ENCODE measurements at regions not wholly inside any gene's neighbourhood (a gene's known extent, or its start where the extent isn't known, plus 50 kb on each side); places are given as distances from the start of the nearest gene placed in this dataset.

DNA sequence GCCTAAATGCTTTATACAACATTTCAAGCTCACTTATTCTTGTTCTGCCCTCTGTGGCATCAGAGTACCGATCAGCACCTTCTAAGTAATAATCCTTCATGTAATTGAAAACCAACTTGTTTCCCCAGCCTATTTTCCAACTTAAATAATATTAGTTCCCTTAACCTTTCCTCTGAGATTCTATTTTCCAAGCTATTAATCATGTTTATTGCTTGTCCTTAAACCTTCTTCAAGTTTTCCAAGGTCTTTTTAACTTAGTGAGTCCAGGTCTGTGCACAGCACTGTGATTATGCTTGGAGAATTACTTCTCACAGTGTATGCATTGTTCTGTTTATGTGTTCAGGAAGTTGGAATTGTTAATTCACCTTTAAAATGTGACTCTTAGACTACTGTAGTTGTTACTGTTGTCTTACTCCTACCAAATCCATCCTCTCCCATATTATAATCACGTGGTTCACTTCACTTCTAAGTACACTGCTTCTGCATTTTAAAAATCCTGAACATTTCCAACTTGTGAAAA lies 1039.3 kb upstream of the FOXG1 start:
- TF ChIP-seq, protein P1, sequence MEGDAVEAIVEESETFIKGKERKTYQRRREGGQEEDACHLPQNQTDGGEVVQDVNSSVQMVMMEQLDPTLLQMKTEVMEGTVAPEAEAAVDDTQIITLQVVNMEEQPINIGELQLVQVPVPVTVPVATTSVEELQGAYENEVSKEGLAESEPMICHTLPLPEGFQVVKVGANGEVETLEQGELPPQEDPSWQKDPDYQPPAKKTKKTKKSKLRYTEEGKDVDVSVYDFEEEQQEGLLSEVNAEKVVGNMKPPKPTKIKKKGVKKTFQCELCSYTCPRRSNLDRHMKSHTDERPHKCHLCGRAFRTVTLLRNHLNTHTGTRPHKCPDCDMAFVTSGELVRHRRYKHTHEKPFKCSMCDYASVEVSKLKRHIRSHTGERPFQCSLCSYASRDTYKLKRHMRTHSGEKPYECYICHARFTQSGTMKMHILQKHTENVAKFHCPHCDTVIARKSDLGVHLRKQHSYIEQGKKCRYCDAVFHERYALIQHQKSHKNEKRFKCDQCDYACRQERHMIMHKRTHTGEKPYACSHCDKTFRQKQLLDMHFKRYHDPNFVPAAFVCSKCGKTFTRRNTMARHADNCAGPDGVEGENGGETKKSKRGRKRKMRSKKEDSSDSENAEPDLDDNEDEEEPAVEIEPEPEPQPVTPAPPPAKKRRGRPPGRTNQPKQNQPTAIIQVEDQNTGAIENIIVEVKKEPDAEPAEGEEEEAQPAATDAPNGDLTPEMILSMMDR (optimal IDR thresholded peaks at IDR 0.05 in 1 of 3, IDR thresholded peaks at IDR 0.05 in 1 of 3, conservative IDR thresholded peaks at IDR 0.05 in 1 of 3; ENCODE audit: extremely low read depth in 1 of 3, insufficient read depth in 2 of 3, low read length in 3 of 3), result no peak
- no peak for TF ChIP-seq EZH2 (IDR thresholded peaks at IDR 0.05; ENCODE audit: low read length)

Measured in keratinocyte (primary cell).